ENCODE measurements at regions not wholly inside any gene's neighbourhood (a gene's known extent, or its start where the extent isn't known, plus 50 kb on each side); places are given as distances from the start of the nearest gene placed in this dataset.

DNA sequence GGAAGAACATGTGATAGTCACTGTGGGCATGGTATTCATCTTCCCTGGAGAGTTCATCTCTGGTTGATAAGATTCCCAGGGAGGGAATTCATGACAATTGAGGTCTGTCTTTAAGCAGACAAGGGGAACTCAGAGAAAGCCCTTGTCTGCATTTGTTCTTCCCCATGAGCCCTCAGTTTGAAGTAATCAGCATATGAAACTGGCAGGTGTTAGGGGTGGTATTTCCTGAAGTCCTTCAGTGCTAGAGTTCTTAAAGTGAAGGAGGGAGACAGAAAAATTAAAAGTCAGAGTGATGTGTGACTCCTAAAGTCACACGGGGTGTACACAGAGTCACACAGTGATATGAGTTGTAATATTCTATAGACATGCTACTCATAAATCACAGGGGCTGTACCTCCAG lies 60.6 kb upstream of the SYK start:
- Histone ChIP-seq H3K4me3 (no peak overlapping the region), H3K4me1 (replicated peaks in 1 of 2) (peaks cover 0 to 9% of the 10 kb centered on the region in 2 donors), H3K27ac (no peak overlapping the region)
- WGBS, 10 experiments, result 20 to 80% (median 60%) methylated on average over 1 of the region's 1 CpG; no CpG with 5 or more reads in 5 of the 10 experiments
- in situ Hi-C loops (cut with MboI; ENCODE audit: low pct_unique_long_range_greater_than_20kb in 2 of 9, low sequenced_read_pairs in 9 of 9, unreplicated experiment in 9 of 9), result loop anchor here in 1 of 9 experiments (25.0 kb wide), 1 partner anchor 529 kb away; no protein-coding TSS in a partner anchor
- no peak for ATAC-seq (replicated peaks in 6 of 8)

DNA sequence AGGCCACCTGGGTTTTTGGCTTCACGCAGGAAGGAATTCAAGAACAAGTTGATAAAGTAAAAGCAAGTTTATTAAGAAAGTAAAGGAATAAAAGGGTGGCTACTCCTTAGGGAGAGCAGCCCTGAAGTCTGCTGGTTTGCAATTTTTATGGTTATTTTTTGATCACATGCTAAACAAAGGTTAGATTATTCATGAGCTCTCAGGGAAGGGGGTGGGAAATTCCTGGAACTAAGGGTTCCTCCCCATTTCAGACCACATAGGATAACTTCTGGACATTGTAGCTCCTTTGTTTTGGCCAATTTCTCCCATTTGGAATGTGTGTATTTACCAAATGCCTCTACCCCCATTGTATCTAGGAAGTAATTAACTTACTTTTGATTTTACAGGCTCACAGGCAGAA lies 63.9 kb upstream of the SYK start:
- peaks cover 0 to 9% of the 10 kb centered on the region in 2 donors for H3K4me1 ChIP-seq (replicated peaks in 1 of 2)
- in situ Hi-C loops (cut with MboI; ENCODE audit: low pct_unique_long_range_greater_than_20kb in 2 of 9, low sequenced_read_pairs in 9 of 9, unreplicated experiment in 9 of 9), result loop anchor here in 1 of 9 experiments (25.0 kb wide), 1 partner anchor 525 kb away; no protein-coding TSS in a partner anchor
- H3K27ac ChIP-seq, result no peak overlapping the region
- H3K4me3 ChIP-seq, result no peak overlapping the region
- WGBS, 10 experiments, result 14 to 88% (median 20%) methylated on average over 1 of the region's 1 CpG; no CpG with 5 or more reads in 3 of the 10 experiments
- ATAC-seq (replicated peaks in 6 of 8), result peak in 3 of 8 experiments; percentile 62 to 92 (median 86)

GRCh38 chr9:90735952-90736351 lies 65.7 kb upstream of the SYK start:
- Histone ChIP-seq H3K4me1 (replicated peaks in 1 of 2) (peaks cover 0 to 9% of the 10 kb centered on the region in 2 donors), H3K4me3 (no peak overlapping the region), H3K27ac (no peak overlapping the region)
- ATAC-seq (replicated peaks in 6 of 8), result peak in 4 of 8 experiments; percentile 39 to 95 (median 63)
- 50 to 86% methylated on average over 1 of the region's 1 CpG; no CpG with 5 or more reads in 8 of the 10 experiments for WGBS, 10 experiments
- in situ Hi-C loops (cut with MboI; ENCODE audit: low pct_unique_long_range_greater_than_20kb in 2 of 9, low sequenced_read_pairs in 9 of 9, unreplicated experiment in 9 of 9), result loop anchor here in 1 of 9 experiments (25.0 kb wide), 1 partner anchor 524 kb away; no protein-coding TSS in a partner anchor

- peaks cover 0 to 9% of the 10 kb centered on the region in 2 donors for H3K4me1 ChIP-seq (replicated peaks in 1 of 2)
- H3K4me3 ChIP-seq, result no peak overlapping the region
- in situ Hi-C loops (cut with MboI; ENCODE audit: low pct_unique_long_range_greater_than_20kb in 2 of 9, low sequenced_read_pairs in 9 of 9, unreplicated experiment in 9 of 9), result loop anchor here in 1 of 9 experiments (25.0 kb wide), 1 partner anchor 522 kb away; no protein-coding TSS in a partner anchor
- ATAC-seq (replicated peaks in 6 of 8), result no peak
- no peak overlapping the region for H3K27ac ChIP-seq
- 14 to 100% (median 83%) methylated on average over 2 to 7 of the region's 7 CpGs for WGBS, 10 experiments
These were observed 67.0 kb upstream of the SYK start for GRCh38 chr9:90734631-90735030.

- Histone ChIP-seq H3K4me3 (no peak overlapping the region), H3K27ac (no peak overlapping the region), H3K4me1 (replicated peaks in 1 of 2) (no peaks in the 10 kb centered on the region)
- in situ Hi-C loops (cut with MboI; ENCODE audit: low pct_unique_long_range_greater_than_20kb in 2 of 9, low sequenced_read_pairs in 9 of 9, unreplicated experiment in 9 of 9), result loop anchor here in 1 of 9 experiments (25.0 kb wide), 1 partner anchor 517 kb away; no protein-coding TSS in a partner anchor
- no peak for ATAC-seq (replicated peaks in 6 of 8)
- 0 to 96% (median 40%) methylated on average over 1 to 7 of the region's 24 CpGs; no CpG with 5 or more reads in 7 of the 10 experiments for WGBS, 10 experiments
These were observed 72.3 kb upstream of the SYK start for GRCh38 chr9:90729351-90729750.

GRCh38 chr9:90727488-90727887 lies 74.1 kb upstream of the SYK start:
- in situ Hi-C loops (cut with MboI; ENCODE audit: low pct_unique_long_range_greater_than_20kb in 2 of 9, low sequenced_read_pairs in 9 of 9, unreplicated experiment in 9 of 9), result loop anchor here in 1 of 9 experiments (25.0 kb wide), 1 partner anchor 515 kb away; no protein-coding TSS in a partner anchor
- no peaks in the 10 kb centered on the region for H3K4me1 ChIP-seq (replicated peaks in 1 of 2)
- no peak for ATAC-seq (replicated peaks in 6 of 8)
- 15 to 94% (median 86%) methylated on average over 1 to 6 of the region's 6 CpGs for WGBS, 10 experiments
- no peak overlapping the region for H3K4me3 ChIP-seq
- H3K27ac ChIP-seq, result no peak overlapping the region

- Histone ChIP-seq H3K4me1 (replicated peaks in 1 of 2) (peaks cover 0 to 3% of the 10 kb centered on the region in 2 donors), H3K4me3 (no peak overlapping the region), H3K27ac (no peak overlapping the region)
- no peak for ATAC-seq (replicated peaks in 6 of 8)
- 12 to 100% (median 56%) methylated on average over 1 to 5 of the region's 5 CpGs; no CpG with 5 or more reads in 1 of the 10 experiments for WGBS, 10 experiments
- in situ Hi-C loops (cut with MboI; ENCODE audit: low pct_unique_long_range_greater_than_20kb in 2 of 9, low sequenced_read_pairs in 9 of 9, unreplicated experiment in 9 of 9), result loop anchor here in 1 of 9 experiments (25.0 kb wide), 1 partner anchor 514 kb away; no protein-coding TSS in a partner anchor
These were observed 75.4 kb upstream of the SYK start for GRCh38 chr9:90726215-90726614.

DNA sequence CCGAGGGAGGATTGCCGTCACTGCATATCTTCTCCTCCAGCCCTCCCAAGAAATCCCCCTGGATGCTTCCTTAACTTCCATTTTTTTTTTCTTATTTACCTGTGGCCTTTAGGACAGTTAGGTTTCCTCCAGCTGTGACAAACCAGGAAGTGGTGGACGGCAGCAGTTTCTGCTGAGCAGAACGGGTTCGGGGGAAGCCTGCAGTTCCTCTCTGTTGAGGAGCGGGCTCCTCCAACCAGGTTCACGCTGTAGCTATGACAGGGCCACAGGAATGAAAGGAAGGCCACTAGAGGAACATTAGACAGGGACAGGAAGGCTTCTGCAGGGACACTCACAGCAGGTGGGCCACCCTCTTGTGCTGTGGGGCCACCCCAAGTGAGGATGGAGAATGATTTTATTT lies 76.7 kb upstream of the SYK start:
- in situ Hi-C loops (cut with MboI; ENCODE audit: low pct_unique_long_range_greater_than_20kb in 2 of 9, low sequenced_read_pairs in 9 of 9, unreplicated experiment in 9 of 9), result loop anchor here in 1 of 9 experiments (25.0 kb wide), 1 partner anchor 513 kb away; no protein-coding TSS in a partner anchor
- peaks cover 0 to 3% of the 10 kb centered on the region in 2 donors for H3K4me1 ChIP-seq (replicated peaks in 1 of 2)
- 40 to 100% (median 93%) methylated on average over 1 to 7 of the region's 7 CpGs; no CpG with 5 or more reads in 3 of the 10 experiments for whole genome bisulfite sequencing, 10 experiments
- no peak for ATAC-seq (replicated peaks in 6 of 8)
- H3K27ac ChIP-seq, result no peak overlapping the region
- no peak overlapping the region for H3K4me3 ChIP-seq

- 0 to 96% (median 61%) methylated on average over 1 to 6 of the region's 7 CpGs; no CpG with 5 or more reads in 1 of the 10 experiments for WGBS, 10 experiments
- ATAC-seq (replicated peaks in 6 of 8), result peak in 1 of 8 experiments; percentile 67
These were observed 77.5 kb upstream of the SYK start for GRCh38 chr9:90724112-90724511.

DNA sequence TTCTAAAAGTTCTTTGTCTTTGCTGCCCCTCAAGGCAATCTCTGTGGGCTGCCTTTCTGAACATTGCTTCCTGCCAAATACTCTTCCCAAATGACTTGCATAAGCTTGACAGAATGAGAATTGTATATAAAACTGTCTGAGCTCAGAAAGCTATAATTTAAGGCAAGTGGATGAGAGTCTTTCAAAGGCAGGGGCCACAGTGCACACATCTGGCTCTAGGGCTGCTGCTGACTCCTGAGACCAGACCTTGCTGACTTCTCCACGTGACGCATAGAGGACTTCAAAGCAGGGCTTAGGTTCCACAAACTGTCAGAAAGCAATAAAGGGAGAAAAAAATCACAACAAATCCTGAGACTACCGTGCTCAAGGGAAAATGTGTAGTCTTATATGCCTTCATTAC lies 79.4 kb upstream of the DIRAS2 start:
- in situ Hi-C loops (cut with MboI; ENCODE audit: low pct_unique_long_range_greater_than_20kb in 2 of 9, low sequenced_read_pairs in 9 of 9, unreplicated experiment in 9 of 9), result no loop called here
- ATAC-seq (replicated peaks in 6 of 8), result peak in 2 of 8 experiments; percentile 36 to 37
- WGBS, 10 experiments, result 0 to 81% (median 62%) methylated on average over 3 of the region's 3 CpGs; no CpG with 5 or more reads in 1 of the 10 experiments

More at GRCh38 chr9:90724112-90724511, 77.5 kb upstream of the SYK start:
- H3K4me1 ChIP-seq (replicated peaks in 1 of 2), result peaks cover 0 to 3% of the 10 kb centered on the region in 2 donors
- H3K27ac ChIP-seq, result no peak overlapping the region
- H3K4me3 ChIP-seq, result no peak overlapping the region
- in situ Hi-C loops (cut with MboI; ENCODE audit: low pct_unique_long_range_greater_than_20kb in 2 of 9, low sequenced_read_pairs in 9 of 9, unreplicated experiment in 9 of 9), result no loop called here

GRCh38 chr9:90720621-90721265 lies 78.1 kb upstream of the DIRAS2 start:
- H3K4me3 ChIP-seq, result no peak overlapping the region
- ATAC-seq (replicated peaks in 6 of 8), result no peak
- 0 to 100% (median 90%) methylated on average over 1 of the region's 2 CpGs; no CpG with 5 or more reads in 6 of the 10 experiments for WGBS, 10 experiments
- H3K4me1 ChIP-seq (replicated peaks in 1 of 2), result peaks cover 0 to 3% of the 10 kb centered on the region in 2 donors
- H3K27ac ChIP-seq, result no peak overlapping the region
- in situ Hi-C loops (cut with MboI; ENCODE audit: low pct_unique_long_range_greater_than_20kb in 2 of 9, low sequenced_read_pairs in 9 of 9, unreplicated experiment in 9 of 9), result no loop called here

More for the DNA sequence above, 79.4 kb upstream of the DIRAS2 start:
- Histone ChIP-seq H3K4me1 (replicated peaks in 1 of 2) (peaks cover 0 to 3% of the 10 kb centered on the region in 2 donors), H3K4me3 (no peak overlapping the region), H3K27ac (no peak overlapping the region)

DNA sequence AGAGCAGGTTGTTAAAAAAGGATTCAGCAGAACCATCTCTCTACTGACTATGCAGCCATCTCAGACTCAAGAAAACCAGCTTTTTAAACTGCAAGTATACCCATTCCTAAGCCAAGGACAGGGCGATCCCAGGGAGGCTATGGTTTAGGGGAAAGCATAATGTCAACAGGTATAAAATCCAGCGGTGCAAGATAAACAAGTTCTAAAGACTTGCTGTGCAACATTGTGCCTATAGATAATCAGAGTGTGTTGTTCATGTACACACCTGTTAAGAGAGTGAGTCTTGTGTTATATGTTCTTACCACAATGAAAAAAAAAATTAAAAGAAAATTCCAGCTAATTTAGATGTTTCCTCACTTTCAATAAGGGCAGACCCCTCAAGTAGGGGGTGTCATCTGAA lies 63.6 kb upstream of the DIRAS2 start:
- in situ Hi-C loops (cut with MboI; ENCODE audit: low pct_unique_long_range_greater_than_20kb in 2 of 9, low sequenced_read_pairs in 9 of 9, unreplicated experiment in 9 of 9), result no loop called here
- no peak for ATAC-seq (replicated peaks in 6 of 8)
- no peak overlapping the region for H3K4me3 ChIP-seq
- WGBS, 10 experiments, result 0 to 100% (median 83%) methylated on average over 1 to 2 of the region's 2 CpGs; no CpG with 5 or more reads in 1 of the 10 experiments
- H3K4me1 ChIP-seq (replicated peaks in 1 of 2), result no peaks in the 10 kb centered on the region
- H3K27ac ChIP-seq, result no peak overlapping the region

GRCh38 chr9:90702441-90702955 lies 59.9 kb upstream of the DIRAS2 start:
- H3K27ac ChIP-seq, result no peak overlapping the region
- ATAC-seq (replicated peaks in 6 of 8), result peak in 3 of 8 experiments; percentile 42 to 84 (median 73)
- H3K4me1 ChIP-seq (replicated peaks in 1 of 2), result no peaks in the 10 kb centered on the region
- in situ Hi-C loops (cut with MboI; ENCODE audit: low pct_unique_long_range_greater_than_20kb in 2 of 9, low sequenced_read_pairs in 9 of 9, unreplicated experiment in 9 of 9), result no loop called here
- 0 to 94% (median 80%) methylated on average over 1 to 2 of the region's 2 CpGs; no CpG with 5 or more reads in 5 of the 10 experiments for WGBS, 10 experiments
- H3K4me3 ChIP-seq, result no peak overlapping the region

All from motor neuron (in vitro differentiated cells).